CD4-positive, alpha-beta T cell (primary cell): ENCODE measurements at regions not wholly inside any gene's neighbourhood (a gene's known extent, or its start where the extent isn't known, plus 50 kb on each side); places are given as distances from the start of the nearest gene placed in this dataset.
A peak's percentile ranks its signal among the peaks of the same experiment; 100 is the strongest.

Experiments used
- ATAC-seq: fragments of 200-7000 bp; cut with Tn5 transposase; one replicate; pipeline ENCODE4 v1.10.0; 2022; ENCODE audit warnings: mild to moderate bottlenecking; ENCODE audit not compliant: poor library complexity
- CTCF ChIA-PET: fragments of 350-600 bp; sonication (Branson Sonifier 250); formaldehyde crosslinking; loops from one replicate; lab custom pipeline; 2021; ENCODE audit warnings: antibody characterized with exemption, inconsistent platforms; lab: Charles Lee
- POLR2A ChIA-PET: fragments of 350-600 bp; sonication (Branson Sonifier 250); formaldehyde crosslinking; loops from one replicate; lab custom pipeline; 2021; ENCODE audit warnings: antibody characterized with exemption, inconsistent platforms; lab: Charles Lee
- DNase-seq, 14 experiments: peaks; one replicate each; pipeline ENCODE4 v3.0.0-alpha.2; 2013 to 2020; ENCODE audit warnings: mixed read lengths in 2 of 14
- H3K27ac ChIP-seq, 2 donors: one replicate each; pipeline versions ENCODE4 v1.5.1 to v1.7.0; 2013; ENCODE audit warnings: low read length in 2 of 2, low read depth in 1 of 2, mild to moderate bottlenecking in 1 of 2
- H3K27me3 ChIP-seq, 2 experiments: 1 replicate in 1 of 2; 2 replicates in 1 of 2; pipeline versions ENCODE4 v1.6.1 to v1.7.0; 2013; ENCODE audit warnings: low read length in 2 of 2, control low read depth in 1 of 2, mild to moderate bottlenecking in 1 of 2, moderate library complexity in 1 of 2; ENCODE audit not compliant: insufficient read depth in 2 of 2, control insufficient read depth in 1 of 2
- H3K36me3 ChIP-seq: one replicate; pipeline ENCODE4 v1.6.1; 2013; ENCODE audit warnings: low read length, control low read depth; ENCODE audit not compliant: insufficient read depth
- H3K4me1 ChIP-seq: one replicate; pipeline ENCODE4 v1.6.1; 2013; ENCODE audit warnings: low read length, control low read depth; ENCODE audit not compliant: insufficient read depth
- H3K4me3 ChIP-seq: one replicate; pipeline ENCODE4 v1.5.1; 2013; ENCODE audit warnings: mild to moderate bottlenecking, low read length, moderate library complexity
- H3K9me3 ChIP-seq, 2 experiments: 1 replicate in 1 of 2; 2 replicates in 1 of 2; pipeline versions ENCODE4 v1.6.1 to v1.7.0; 2013; ENCODE audit warnings: low read length in 2 of 2, mild to moderate bottlenecking in 2 of 2, control low read depth in 1 of 2, moderate library complexity in 1 of 2; ENCODE audit not compliant: control insufficient read depth in 1 of 2, insufficient read depth in 1 of 2
- H3K27ac Mint-ChIP-seq: one replicate; pipeline ENCODE4 v1.8.0; 2020; ENCODE audit warnings: mixed read lengths
- H3K27me3 Mint-ChIP-seq: one replicate; pipeline ENCODE4 v1.8.0; 2021; ENCODE audit warnings: mixed read lengths
- H3K36me3 Mint-ChIP-seq: one replicate; pipeline ENCODE4 v1.8.0; 2021; ENCODE audit warnings: low read depth, mixed read lengths
- H3K4me1 Mint-ChIP-seq: one replicate; pipeline ENCODE4 v1.8.0; 2021; ENCODE audit warnings: low read depth, mixed read lengths
- H3K4me3 Mint-ChIP-seq: one replicate; pipeline ENCODE4 v1.8.0; 2020; ENCODE audit warnings: mild to moderate bottlenecking, mixed read lengths
- H3K9me3 Mint-ChIP-seq: one replicate; pipeline ENCODE4 v1.8.0; 2020; ENCODE audit warnings: mixed read lengths
- intact Hi-C, 2 experiments: fragments of 100-400 bp; cut with DNase I in 1 of 2; cut with micrococcal nuclease in 1 of 2; formaldehyde crosslinking; loops; one replicate each; pipeline versions ENCODE4 v1.15.1 to v1.9.0; 2023 to 2025; cut with DNase I, micrococcal nuclease
- TF ChIP-seq, protein P1 (sequence below): fragments of 200-600 bp; IDR thresholded peaks from one replicate; pipeline ENCODE4 v1.8.0; 2022; ENCODE audit warnings: antibody characterized with exemption, mild to moderate bottlenecking

DNA sequence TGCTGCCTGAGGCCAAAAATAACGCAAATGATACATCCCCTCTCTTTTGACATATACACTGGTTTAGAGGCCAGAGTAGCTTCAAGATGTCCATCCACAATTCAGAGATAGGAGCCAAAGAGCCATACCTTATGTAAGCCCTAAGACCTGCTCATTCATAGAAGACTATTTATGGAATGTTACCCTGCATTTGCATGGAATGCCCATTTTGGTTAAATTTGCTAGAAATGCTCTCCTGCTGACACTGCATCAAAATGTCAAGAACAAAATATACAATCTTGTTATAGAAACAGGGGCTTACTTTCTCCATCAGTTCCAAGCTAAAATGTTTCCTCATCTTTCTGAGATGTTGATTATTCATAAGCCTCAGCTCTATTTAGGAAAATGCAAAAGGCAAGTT is 183.3 kb upstream of the CDKN3 start:
- Histone ChIP-seq H3K4me3 (no peak overlapping the region), H3K36me3 (no peaks in the 10 kb centered on the region), H3K9me3 (peaks cover 0 to 4% of the 10 kb centered on the region in 2 experiments), H3K27me3 (peaks cover under 1 to 4% of the 10 kb centered on the region in 2 experiments), H3K27ac (no peak overlapping the region), H3K4me1 (no peaks in the 10 kb centered on the region)
- ATAC-seq, result no peak
- Mint-ChIP-seq H3K9me3 (no peaks in the 10 kb centered on the region), H3K36me3 (no peaks in the 10 kb centered on the region), H3K27me3 (peaks cover 74% of the 10 kb centered on the region), H3K27ac (no peak overlapping the region), H3K4me1 (no peaks in the 10 kb centered on the region), H3K4me3 (no peak overlapping the region)
- no peak for DNase-seq
- TF ChIP-seq, protein P1, sequence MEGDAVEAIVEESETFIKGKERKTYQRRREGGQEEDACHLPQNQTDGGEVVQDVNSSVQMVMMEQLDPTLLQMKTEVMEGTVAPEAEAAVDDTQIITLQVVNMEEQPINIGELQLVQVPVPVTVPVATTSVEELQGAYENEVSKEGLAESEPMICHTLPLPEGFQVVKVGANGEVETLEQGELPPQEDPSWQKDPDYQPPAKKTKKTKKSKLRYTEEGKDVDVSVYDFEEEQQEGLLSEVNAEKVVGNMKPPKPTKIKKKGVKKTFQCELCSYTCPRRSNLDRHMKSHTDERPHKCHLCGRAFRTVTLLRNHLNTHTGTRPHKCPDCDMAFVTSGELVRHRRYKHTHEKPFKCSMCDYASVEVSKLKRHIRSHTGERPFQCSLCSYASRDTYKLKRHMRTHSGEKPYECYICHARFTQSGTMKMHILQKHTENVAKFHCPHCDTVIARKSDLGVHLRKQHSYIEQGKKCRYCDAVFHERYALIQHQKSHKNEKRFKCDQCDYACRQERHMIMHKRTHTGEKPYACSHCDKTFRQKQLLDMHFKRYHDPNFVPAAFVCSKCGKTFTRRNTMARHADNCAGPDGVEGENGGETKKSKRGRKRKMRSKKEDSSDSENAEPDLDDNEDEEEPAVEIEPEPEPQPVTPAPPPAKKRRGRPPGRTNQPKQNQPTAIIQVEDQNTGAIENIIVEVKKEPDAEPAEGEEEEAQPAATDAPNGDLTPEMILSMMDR, result no peak
- POLR2A ChIA-PET, result no interaction called here
- CTCF ChIA-PET, result no interaction called here
- intact Hi-C loops, result no loop called here

DNA sequence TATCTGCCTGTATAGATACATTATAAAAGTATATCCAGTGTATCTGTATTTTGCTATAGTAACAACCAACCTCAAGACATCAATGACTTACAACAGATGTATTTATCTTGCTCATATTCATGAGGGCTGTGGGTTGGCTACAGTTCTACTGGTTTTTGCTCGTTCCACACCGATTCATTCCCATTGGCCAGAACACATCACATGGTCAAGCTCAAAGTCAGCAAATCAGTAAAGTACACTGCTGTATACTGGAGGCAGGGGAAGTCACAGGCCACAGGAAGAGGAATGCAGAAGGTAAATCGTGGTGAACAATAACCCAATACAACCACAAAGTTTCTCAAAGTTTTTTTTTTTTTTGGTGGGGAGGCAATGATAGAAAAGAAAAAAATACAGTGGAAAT is 180.0 kb upstream of the CDKN3 start:
- H3K4me3 ChIP-seq, result no peak overlapping the region
- no peak overlapping the region for H3K27ac ChIP-seq
- Mint-ChIP-seq H3K4me3 (no peak overlapping the region), H3K27me3 (peaks cover 85% of the 10 kb centered on the region), H3K4me1 (peaks cover 15% of the 10 kb centered on the region), H3K9me3 (no peaks in the 10 kb centered on the region), H3K27ac (no peak overlapping the region), H3K36me3 (no peaks in the 10 kb centered on the region)
- ChIA-PET POLR2A (no interaction called here), CTCF (no interaction called here)
- H3K36me3 ChIP-seq, result no peaks in the 10 kb centered on the region
- peaks cover 21 to 37% of the 10 kb centered on the region in 2 experiments for H3K27me3 ChIP-seq
- intact Hi-C loops, result no loop called here
- DNase-seq (no peak), ATAC-seq (no peak)
- H3K4me1 ChIP-seq, result peaks cover 11% of the 10 kb centered on the region
- TF ChIP-seq, protein P1, result no peak
- peaks cover 0 to 11% of the 10 kb centered on the region in 2 experiments for H3K9me3 ChIP-seq

DNA sequence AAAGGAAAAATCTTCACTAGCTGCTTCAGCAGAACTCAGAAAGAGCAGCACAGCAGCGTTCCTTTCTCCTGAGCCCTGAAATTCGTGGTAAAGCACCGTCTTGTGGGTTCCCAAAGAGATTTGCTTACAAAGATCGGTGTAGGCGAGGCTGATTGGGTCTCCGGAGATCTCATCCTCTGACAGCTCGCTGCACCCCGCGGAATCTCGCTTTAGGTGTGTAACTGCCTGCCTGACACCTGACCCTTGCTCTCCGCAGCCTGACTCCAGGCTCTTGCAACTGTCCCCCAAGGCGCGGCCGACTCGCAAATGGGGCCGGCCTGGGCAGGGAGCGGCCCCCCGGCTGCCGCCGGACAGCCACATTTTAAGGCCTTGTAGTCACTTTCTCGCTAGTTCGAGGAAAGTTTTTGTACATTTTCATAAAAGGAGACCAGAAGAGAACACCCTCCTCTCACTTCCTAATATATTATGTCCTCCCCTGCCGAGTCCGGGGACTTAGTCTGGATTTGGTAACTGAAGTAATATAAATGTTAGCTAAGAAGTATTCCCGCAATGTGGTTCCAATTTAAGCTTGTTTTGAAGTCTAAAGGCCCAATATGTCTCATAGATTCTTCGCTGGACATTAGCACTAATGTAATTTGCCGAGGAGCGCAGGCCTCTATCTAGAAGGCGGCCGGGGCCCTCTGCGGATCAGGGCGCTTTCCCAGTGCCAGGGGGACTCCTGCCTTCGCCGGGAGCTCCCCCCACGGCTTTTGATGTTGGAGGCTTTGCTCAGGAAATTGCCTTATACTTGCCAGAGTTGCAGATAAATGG is 177.3 kb upstream of the CDKN3 start:
- no peak overlapping the region for H3K27ac ChIP-seq
- H3K4me3 ChIP-seq, result no peak overlapping the region
- intact Hi-C loops, result no loop called here
- POLR2A ChIA-PET, result no interaction called here
- no peaks in the 10 kb centered on the region for H3K36me3 Mint-ChIP-seq
- TF ChIP-seq, protein P1, result no peak
- H3K36me3 ChIP-seq, result no peaks in the 10 kb centered on the region
- H3K4me1 ChIP-seq, result peaks cover 11% of the 10 kb centered on the region
- CTCF ChIA-PET, result no interaction called here
- H3K27me3 Mint-ChIP-seq, result peaks cover 96% of the 10 kb centered on the region
- no peak overlapping the region for H3K27ac Mint-ChIP-seq
- peaks cover 0 to 11% of the 10 kb centered on the region in 2 experiments for H3K9me3 ChIP-seq
- peaks cover 15% of the 10 kb centered on the region for H3K4me1 Mint-ChIP-seq
- peak in 1 of 14 experiments; percentile 4 for DNase-seq
- no peak for ATAC-seq
- peak overlapping the region; percentile 30 for H3K4me3 Mint-ChIP-seq
- no peaks in the 10 kb centered on the region for H3K9me3 Mint-ChIP-seq
- peaks cover 27 to 52% of the 10 kb centered on the region in 2 experiments for H3K27me3 ChIP-seq
